GM06990 (cell line): ENCODE measurements at regions not wholly inside any gene's neighbourhood (a gene's known extent, or its start where the extent isn't known, plus 50 kb on each side); places are given as distances from the start of the nearest gene placed in this dataset.

ENCODE experiments used
- DNase-seq: peaks from one replicate; pipeline ENCODE4 v3.0.0-alpha.2; 2011; ENCODE audit not compliant: insufficient read length; ENCODE audit errors: extremely low read depth
- H3K27me3 ChIP-seq: replicated peaks from 2 replicates; pipeline ENCODE4 v1.6.0; 2011; ENCODE audit warnings: low read length; ENCODE audit not compliant: control insufficient read depth, insufficient read depth
- H3K36me3 ChIP-seq: 2 replicates; pipeline ENCODE4 v1.5.1; 2011; ENCODE audit warnings: low read length; ENCODE audit not compliant: control insufficient read depth, insufficient read depth
- H3K4me3 ChIP-seq: replicated peaks from 2 replicates; pipeline ENCODE4 v1.5.1; 2011; ENCODE audit warnings: low read depth, mild to moderate bottlenecking, control low read depth, low read length
- CTCF ChIP-seq: IDR thresholded peaks from 2 replicates; pipeline ENCODE4 v1.5.1; 2011; ENCODE audit warnings: low read length, control low read depth, mild to moderate bottlenecking, inconsistent platforms; ENCODE audit not compliant: insufficient read depth, poor library complexity, severe bottlenecking

GRCh38 chr14:28254768-28255167, 511.8 kb upstream of the FOXG1 start:
- TF ChIP-seq CTCF, result no peak
- H3K36me3 ChIP-seq, result no peaks in the 10 kb centered on the region
- no peaks in the 10 kb centered on the region for H3K27me3 ChIP-seq
- no peak overlapping the region for H3K4me3 ChIP-seq
- DNase-seq, result no peak

- no peaks in the 10 kb centered on the region for H3K27me3 ChIP-seq
- TF ChIP-seq CTCF, result no peak
- H3K36me3 ChIP-seq, result no peaks in the 10 kb centered on the region
- no peak overlapping the region for H3K4me3 ChIP-seq
- DNase-seq, result no peak
These were observed 502.3 kb upstream of the FOXG1 start for GRCh38 chr14:28264306-28264705.

- Histone ChIP-seq H3K36me3 (no peaks in the 10 kb centered on the region), H3K4me3 (no peak overlapping the region), H3K27me3 (no peaks in the 10 kb centered on the region)
- TF ChIP-seq CTCF, result no peak
- DNase-seq, result no peak
These were observed 494.3 kb upstream of the FOXG1 start for GRCh38 chr14:28272270-28272669.

GRCh38 chr14:28280530-28280929, 486.1 kb upstream of the FOXG1 start:
- no peak for TF ChIP-seq CTCF
- no peaks in the 10 kb centered on the region for H3K36me3 ChIP-seq
- no peak for DNase-seq

GRCh38 chr14:28280997-28281598, 485.5 kb upstream of the FOXG1 start:
- Histone ChIP-seq H3K27me3 (no peaks in the 10 kb centered on the region), H3K4me3 (no peak overlapping the region), H3K36me3 (no peaks in the 10 kb centered on the region)
- DNase-seq, result no peak
- TF ChIP-seq CTCF, result no peak

More at GRCh38 chr14:28280530-28280929, 486.1 kb upstream of the FOXG1 start:
- H3K4me3 ChIP-seq, result no peak overlapping the region
- H3K27me3 ChIP-seq, result no peaks in the 10 kb centered on the region

- H3K27me3 ChIP-seq, result no peaks in the 10 kb centered on the region
- H3K36me3 ChIP-seq, result no peaks in the 10 kb centered on the region
- TF ChIP-seq CTCF, result no peak
- DNase-seq, result no peak
- H3K4me3 ChIP-seq, result no peak overlapping the region
These were observed 481.9 kb upstream of the FOXG1 start for GRCh38 chr14:28284546-28285300.
